Germinal center (tissue), 1 donor: ENCODE measurements at regions not wholly inside any gene's neighbourhood (a gene's known extent, or its start where the extent isn't known, plus 50 kb on each side); places are given as distances from the start of the nearest gene placed in this dataset.

Source experiments
- DNase-seq: peaks from one replicate; pipeline ENCODE4 v3.0.0; 2012; ENCODE audit warnings: mixed read lengths, low spot score

- DNase-seq = no peak
These were observed 94.9 kb upstream of the PMFBP1 start for GRCh38 chr16:72266836-72267235.

GRCh38 chr16:72264771-72265170, 92.8 kb upstream of the PMFBP1 start:
- DNase-seq = no peak

DNA sequence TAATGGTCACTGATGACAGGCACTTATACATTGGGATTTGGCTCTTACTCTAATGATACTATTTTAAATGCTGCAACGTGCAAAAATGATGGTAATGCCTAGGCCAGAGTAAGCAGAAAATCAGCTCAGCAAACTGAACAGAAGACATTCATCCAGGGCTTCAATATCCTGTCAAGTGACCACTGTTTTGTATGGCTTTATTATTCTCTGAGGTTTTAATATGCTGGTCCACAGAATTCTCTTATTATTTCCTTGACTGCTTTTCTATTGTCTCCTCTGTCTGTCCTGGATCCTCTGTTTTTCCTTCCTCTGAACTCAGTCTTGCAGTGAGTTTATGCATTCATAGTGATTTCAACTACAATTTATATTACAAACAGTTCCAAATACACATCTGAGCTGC, 90.8 kb upstream of the PMFBP1 start:
- no peak for DNase-seq

- no peak for DNase-seq
These were observed 89.2 kb upstream of the PMFBP1 start for GRCh38 chr16:72261127-72261526.

- no peak for DNase-seq
These were observed 84.6 kb upstream of the PMFBP1 start for GRCh38 chr16:72256398-72257066.

DNA sequence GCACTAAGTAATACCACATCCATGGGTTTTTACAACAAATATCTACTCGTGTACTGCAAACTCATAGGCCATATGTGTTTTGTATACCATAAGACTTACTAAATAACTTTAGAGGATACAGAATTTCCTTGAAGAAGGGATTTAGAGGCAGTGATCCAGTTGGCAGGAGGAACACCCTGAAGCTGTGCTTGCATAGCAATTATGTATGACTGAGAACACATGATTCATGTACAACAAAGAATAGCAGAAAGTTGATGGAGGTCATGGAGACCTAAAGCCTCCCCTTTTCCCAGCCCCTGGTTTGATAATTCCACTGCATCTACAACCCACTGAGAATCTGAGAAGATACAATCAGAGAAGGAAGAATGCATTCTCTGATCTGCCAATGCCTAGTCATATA, 83.8 kb upstream of the PMFBP1 start:
- DNase-seq = no peak

GRCh38 chr16:72247821-72248253, 75.9 kb upstream of the PMFBP1 start:
- no peak for DNase-seq

DNA sequence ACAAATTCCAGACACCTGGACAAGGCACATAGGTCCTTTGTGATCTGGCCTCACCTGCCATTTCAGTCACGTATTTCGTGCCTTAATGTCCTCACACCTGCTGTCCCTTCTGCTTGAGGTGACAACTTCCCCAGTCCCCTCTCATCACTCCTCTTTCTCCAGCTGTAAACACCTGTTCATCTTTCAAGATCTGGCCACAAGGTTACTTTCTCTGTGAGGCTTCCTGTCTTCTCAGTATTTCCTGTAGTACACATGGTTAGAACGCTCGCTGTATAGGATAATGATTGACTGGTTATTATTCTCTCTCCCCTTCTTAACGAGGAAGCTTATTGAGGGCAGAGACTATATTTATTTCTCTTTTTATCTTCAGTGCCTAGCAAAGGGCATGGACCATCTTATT, 74.5 kb upstream of the PMFBP1 start:
- no peak for DNase-seq

DNA sequence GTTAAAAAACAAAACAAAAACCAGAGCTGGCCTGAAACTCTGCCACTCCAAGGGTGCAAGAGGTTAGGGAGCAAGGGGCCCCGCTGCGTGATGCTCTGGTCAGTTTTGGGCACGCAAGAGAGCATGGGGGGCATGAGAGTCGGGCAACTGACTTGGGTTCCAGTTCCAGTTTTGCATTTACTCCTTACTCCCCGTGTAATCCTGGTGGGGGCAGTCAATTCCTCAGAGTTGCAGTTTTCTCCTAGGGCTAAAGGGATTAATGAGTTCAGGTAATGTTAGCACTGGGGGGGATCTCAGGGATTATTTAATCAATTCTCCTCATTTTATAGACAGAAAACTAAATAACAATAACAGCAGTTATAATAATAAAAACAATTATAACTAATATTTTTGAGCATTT, 72.9 kb upstream of the PMFBP1 start:
- no peak for DNase-seq

GRCh38 chr16:72243621-72244020, 71.7 kb upstream of the PMFBP1 start:
- no peak for DNase-seq

GRCh38 chr16:72242757-72243156, 70.8 kb upstream of the PMFBP1 start:
- DNase-seq = no peak

DNA sequence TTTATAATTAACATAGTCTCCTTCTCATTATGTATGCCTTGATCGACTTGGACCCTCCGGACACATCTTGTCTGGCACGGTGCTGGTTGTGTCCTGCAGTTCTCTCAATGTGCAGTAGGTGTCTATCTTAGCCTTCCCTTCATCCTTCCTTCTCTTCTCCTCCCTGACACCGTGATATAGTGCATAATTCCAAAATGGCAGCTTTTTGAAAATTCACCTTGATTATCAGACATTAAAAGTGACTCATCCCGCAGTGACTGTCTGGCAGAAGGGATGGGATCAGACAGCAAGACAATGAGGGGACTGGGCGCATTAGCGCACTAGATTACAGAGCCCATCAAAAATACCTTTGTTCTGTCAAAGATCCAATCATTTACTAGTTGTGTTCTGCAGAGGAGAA, 70.0 kb upstream of the PMFBP1 start:
- DNase-seq = no peak

- DNase-seq = no peak
These were observed 69.1 kb upstream of the PMFBP1 start for GRCh38 chr16:72241008-72241407.

DNA sequence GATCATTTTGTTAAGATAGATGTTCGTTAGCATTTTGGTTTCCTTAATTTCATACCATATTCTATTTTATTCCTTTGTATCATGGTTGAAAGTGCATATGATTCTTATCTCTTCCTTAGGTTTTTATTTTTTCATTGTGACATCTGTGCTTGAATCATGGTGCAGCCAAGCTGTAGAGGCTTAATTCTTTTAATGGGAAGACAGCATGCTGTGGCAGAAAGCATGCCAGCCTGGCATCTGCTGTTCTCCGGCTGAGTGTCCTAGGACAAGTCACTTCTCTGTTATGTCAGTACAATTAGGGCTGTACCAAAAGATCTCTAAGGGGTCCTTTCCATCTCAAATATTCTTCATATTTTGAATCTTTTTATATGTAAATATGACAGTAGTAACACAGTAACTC, 68.5 kb upstream of the PMFBP1 start:
- no peak for DNase-seq

DNA sequence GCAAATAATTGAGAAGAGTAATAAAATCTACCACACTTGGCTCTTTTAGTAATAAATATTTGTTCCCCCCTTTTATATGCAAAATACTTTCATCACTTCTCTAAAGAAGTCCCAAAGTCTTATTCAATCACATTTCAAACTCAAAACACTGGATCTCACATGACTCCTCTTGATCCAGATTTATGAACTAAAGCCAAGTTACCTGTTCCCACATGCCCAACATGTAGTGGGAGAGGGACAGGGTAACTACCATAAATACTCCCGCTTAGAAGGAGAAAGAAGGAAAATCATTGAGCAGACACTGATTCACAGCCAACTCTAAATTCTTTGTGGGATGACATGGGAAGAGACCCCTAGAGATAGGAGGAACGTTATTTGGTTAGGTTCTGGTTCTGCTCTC, 64.9 kb upstream of the PMFBP1 start:
- no peak for DNase-seq

DNA sequence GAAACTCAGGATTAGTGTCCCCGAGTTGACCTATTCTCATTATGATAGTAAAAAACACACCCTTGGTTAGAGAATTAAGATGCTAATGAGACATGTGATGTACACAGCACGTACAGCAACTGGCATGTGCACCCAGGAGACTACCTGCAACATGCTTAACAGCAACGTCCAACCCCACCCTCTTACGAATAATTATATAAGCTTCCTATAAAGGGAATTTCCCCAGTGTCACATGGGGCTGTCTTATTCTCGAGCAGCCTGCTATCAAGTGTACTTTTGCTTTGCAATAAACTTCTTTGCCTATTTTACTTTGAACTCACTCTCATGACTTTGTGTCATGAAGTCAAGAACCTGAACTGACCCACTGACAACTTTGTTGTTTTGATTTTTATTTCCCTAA, 62.4 kb upstream of the PMFBP1 start:
- DNase-seq = no peak

DNA sequence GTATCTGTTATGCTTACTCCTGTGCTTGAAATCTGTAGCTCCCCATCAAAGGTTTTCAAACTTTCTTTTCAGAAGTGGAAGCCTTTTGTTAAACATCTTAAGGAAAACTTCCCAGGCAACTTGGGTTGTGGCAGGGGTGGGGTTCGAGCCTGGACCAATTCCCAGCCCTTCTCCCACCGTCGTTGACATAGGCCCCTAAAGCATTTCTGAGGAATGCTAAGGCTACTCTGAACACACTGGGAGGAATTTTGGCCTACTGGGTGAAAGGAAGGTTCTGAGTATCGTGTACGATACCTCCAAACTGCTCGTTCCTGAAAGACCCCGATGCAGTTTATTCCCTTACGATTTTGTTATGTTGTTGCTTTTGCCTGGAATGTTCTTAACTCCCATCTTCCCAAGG, 56.1 kb upstream of the PMFBP1 start:
- no peak for DNase-seq

- no peak for DNase-seq
These were observed 54.2 kb upstream of the PMFBP1 start for GRCh38 chr16:72226136-72226535.

DNA sequence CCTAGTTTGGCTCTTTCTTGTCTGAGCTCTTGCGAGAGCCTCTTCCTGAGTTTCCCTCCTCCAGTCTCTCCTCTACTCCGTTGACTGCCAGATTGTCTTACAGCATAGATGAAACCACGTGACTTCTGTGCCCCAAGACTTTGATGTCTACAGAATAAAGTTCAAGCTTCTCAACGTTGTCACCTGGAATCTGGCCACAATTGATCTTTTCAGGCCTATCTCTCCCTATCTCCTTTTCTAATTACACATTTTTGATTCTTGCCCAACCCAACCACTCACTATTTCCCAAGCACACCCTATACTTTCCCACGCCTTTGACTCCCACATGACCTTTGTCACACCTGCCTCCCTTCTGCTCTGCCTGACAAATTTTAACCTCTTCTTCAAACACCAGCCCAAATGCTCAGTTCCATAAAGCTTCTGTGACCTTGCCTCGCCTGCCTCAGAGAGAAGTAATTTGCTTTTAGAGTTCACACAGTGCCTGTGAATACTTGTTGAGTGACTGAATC, 52.4 kb upstream of the PMFBP1 start:
- DNase-seq = no peak

DNA sequence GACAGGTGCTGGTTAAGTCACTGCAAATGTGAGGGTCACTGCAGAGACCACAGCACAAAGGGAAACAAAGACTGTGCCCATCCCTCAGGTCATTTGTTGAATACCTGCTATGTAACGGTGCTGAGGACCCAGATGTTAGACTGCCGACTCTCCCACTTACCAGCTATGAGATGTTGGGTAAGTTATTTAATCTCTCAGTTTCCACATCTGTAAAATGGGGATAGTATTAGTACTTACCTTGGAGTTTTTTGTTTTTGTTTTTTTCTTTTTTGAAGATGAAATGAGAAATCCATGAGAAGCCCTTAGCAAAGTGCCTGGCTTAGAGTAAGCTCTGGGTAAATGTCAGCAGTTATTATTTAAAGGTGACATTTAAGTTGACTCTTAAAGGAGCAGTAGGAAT, 50.5 kb upstream of the PMFBP1 start:
- no peak for DNase-seq
